ENCODE measurements at regions not wholly inside any gene's neighbourhood (a gene's known extent, or its start where the extent isn't known, plus 50 kb on each side); places are given as distances from the start of the nearest gene placed in this dataset.

DNA sequence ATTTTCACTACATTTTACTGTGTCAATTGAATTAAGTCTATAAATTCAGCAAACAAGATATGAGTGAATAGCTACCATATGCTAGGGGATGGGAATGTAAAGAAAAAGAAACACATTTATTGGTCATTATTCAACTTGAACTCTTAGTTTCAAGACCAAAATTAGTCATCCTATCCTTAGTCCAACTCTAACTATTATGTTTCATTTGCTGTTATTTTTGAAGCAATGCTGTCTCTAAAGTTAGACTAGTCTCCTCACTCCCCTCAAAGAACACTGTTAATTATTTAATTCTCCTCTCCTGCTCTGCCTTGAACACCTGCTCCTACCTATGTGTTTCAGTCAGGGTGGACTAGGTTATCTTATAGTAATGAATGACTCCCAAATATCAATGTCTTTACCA, 920.9 kb downstream of the TUSC7 start:
- no TSS peak for BruUV-seq (replicated peaks)
- Mint-ChIP-seq H3K36me3 (ENCODE audit: insufficient read depth, unreplicated experiment) (no peaks in the 10 kb centered on the region), H3K27me3 (ENCODE audit: insufficient read depth, unreplicated experiment) (peaks cover 14% of the 10 kb centered on the region), H3K4me3 (ENCODE audit: unreplicated experiment) (no peak overlapping the region), H3K9me3 (ENCODE audit: unreplicated experiment) (no peaks in the 10 kb centered on the region), H3K4me1 (ENCODE audit: low read depth, unreplicated experiment) (no peaks in the 10 kb centered on the region), H3K27ac (ENCODE audit: unreplicated experiment) (no peak overlapping the region)
- POLR2A ChIA-PET = no interaction called here
- CTCF ChIA-PET = no interaction called here
- no peaks in the 10 kb centered on the region for H3K36me3 ChIP-seq (ENCODE audit: control insufficient read depth, insufficient read depth, low read length)
- DNase-seq = no peak
- intact Hi-C loops (cut with micrococcal nuclease; ENCODE audit: unreplicated experiment) = no loop called here
- no peaks in the 10 kb centered on the region for H3K4me1 ChIP-seq
- no peak overlapping the region for H3K4me3 ChIP-seq (ENCODE audit: low read depth, low read length)
- H3K27me3 ChIP-seq (replicated peaks; ENCODE audit: control insufficient read depth, insufficient read depth, low read length) = no peaks in the 10 kb centered on the region
- no peaks in the 10 kb centered on the region for H3K9me3 ChIP-seq
- no peak for TF ChIP-seq CTCF (IDR thresholded peaks at IDR 0.05; ENCODE audit: insufficient read depth in 1 of 2, low read depth in 1 of 2, low read length in 1 of 2, severe bottlenecking in 1 of 2, unreplicated experiment in 1 of 2)

GRCh38 chr3:117630885-117631284, 921.3 kb downstream of the TUSC7 start:
- intact Hi-C loops (cut with micrococcal nuclease; ENCODE audit: unreplicated experiment) = no loop called here
- Mint-ChIP-seq H3K27me3 (ENCODE audit: insufficient read depth, unreplicated experiment) (peaks cover 17% of the 10 kb centered on the region), H3K9me3 (ENCODE audit: unreplicated experiment) (no peaks in the 10 kb centered on the region), H3K36me3 (ENCODE audit: insufficient read depth, unreplicated experiment) (no peaks in the 10 kb centered on the region), H3K4me3 (ENCODE audit: unreplicated experiment) (no peak overlapping the region), H3K4me1 (ENCODE audit: low read depth, unreplicated experiment) (no peaks in the 10 kb centered on the region), H3K27ac (ENCODE audit: unreplicated experiment) (no peak overlapping the region)
- Histone ChIP-seq H3K27me3 (replicated peaks; ENCODE audit: control insufficient read depth, insufficient read depth, low read length) (no peaks in the 10 kb centered on the region), H3K36me3 (ENCODE audit: control insufficient read depth, insufficient read depth, low read length) (no peaks in the 10 kb centered on the region), H3K4me3 (ENCODE audit: low read depth, low read length) (no peak overlapping the region), H3K4me1 (no peaks in the 10 kb centered on the region), H3K9me3 (no peaks in the 10 kb centered on the region)
- POLR2A ChIA-PET = no interaction called here
- DNase-seq = no peak
- BruUV-seq (replicated peaks) = no TSS peak
- CTCF ChIA-PET = no interaction called here
- no peak for TF ChIP-seq CTCF (IDR thresholded peaks at IDR 0.05; ENCODE audit: insufficient read depth in 1 of 2, low read depth in 1 of 2, low read length in 1 of 2, severe bottlenecking in 1 of 2, unreplicated experiment in 1 of 2)

DNA sequence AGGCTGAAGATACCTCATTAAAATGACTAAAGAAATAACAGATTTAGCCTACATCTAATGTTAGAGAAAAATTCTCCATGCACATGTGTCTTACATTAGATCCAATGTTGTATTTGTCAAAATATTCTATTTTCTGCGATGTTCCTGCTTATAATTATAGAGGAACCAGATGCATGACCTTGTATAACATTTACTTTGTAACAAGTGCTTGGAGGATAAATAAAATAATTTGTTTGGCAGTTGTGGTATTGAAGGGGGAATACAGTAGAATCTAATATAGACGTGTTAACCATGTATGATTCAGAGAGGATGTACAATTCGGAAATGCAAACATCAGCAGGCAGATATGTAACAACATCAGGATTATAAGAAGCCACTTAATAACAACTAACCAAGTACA, 922.2 kb downstream of the TUSC7 start:
- Histone ChIP-seq H3K36me3 (ENCODE audit: control insufficient read depth, insufficient read depth, low read length) (no peaks in the 10 kb centered on the region), H3K4me1 (no peaks in the 10 kb centered on the region), H3K27me3 (replicated peaks; ENCODE audit: control insufficient read depth, insufficient read depth, low read length) (no peaks in the 10 kb centered on the region), H3K9me3 (no peaks in the 10 kb centered on the region), H3K4me3 (ENCODE audit: low read depth, low read length) (no peak overlapping the region)
- ChIA-PET POLR2A (no interaction called here), CTCF (no interaction called here)
- no TSS peak for BruUV-seq (replicated peaks)
- Mint-ChIP-seq H3K27me3 (ENCODE audit: insufficient read depth, unreplicated experiment) (peaks cover 15% of the 10 kb centered on the region), H3K9me3 (ENCODE audit: unreplicated experiment) (no peaks in the 10 kb centered on the region), H3K27ac (ENCODE audit: unreplicated experiment) (no peak overlapping the region), H3K36me3 (ENCODE audit: insufficient read depth, unreplicated experiment) (no peaks in the 10 kb centered on the region), H3K4me3 (ENCODE audit: unreplicated experiment) (no peak overlapping the region), H3K4me1 (ENCODE audit: low read depth, unreplicated experiment) (no peaks in the 10 kb centered on the region)
- TF ChIP-seq CTCF (IDR thresholded peaks at IDR 0.05; ENCODE audit: insufficient read depth in 1 of 2, low read depth in 1 of 2, low read length in 1 of 2, severe bottlenecking in 1 of 2, unreplicated experiment in 1 of 2) = no peak
- intact Hi-C loops (cut with micrococcal nuclease; ENCODE audit: unreplicated experiment) = no loop called here
- no peak for DNase-seq
